ENCODE measurements at regions not wholly inside any gene's neighbourhood (a gene's known extent, or its start where the extent isn't known, plus 50 kb on each side); places are given as distances from the start of the nearest gene placed in this dataset.

GRCh38 chr6:139888681-139889122 lies 514.3 kb upstream of the CITED2 start:
- H3K9me3 ChIP-seq, result no peaks in the 10 kb centered on the region
- ATAC-seq (no peak), DNase-seq (no peak)
- H3K4me3 ChIP-seq, result no peak overlapping the region
- H3K36me3 ChIP-seq, result no peaks in the 10 kb centered on the region
- no peak for TF ChIP-seq CTCF (IDR thresholded peaks at IDR 0.05)
- H3K27ac ChIP-seq, result no peak overlapping the region
- intact Hi-C loops (cut with DNase I), result no loop called here
- H3K4me1 ChIP-seq, result no peaks in the 10 kb centered on the region
- no peaks in the 10 kb centered on the region for H3K27me3 ChIP-seq (ENCODE audit: low read depth)

- intact Hi-C loops (cut with DNase I), result no loop called here
- ATAC-seq (no peak), DNase-seq (no peak)
- TF ChIP-seq CTCF (IDR thresholded peaks at IDR 0.05), result no peak
- peaks cover 13% of the 10 kb centered on the region for H3K4me1 ChIP-seq
- no peak overlapping the region for H3K27ac ChIP-seq
- H3K36me3 ChIP-seq, result no peaks in the 10 kb centered on the region
- H3K27me3 ChIP-seq (ENCODE audit: low read depth), result no peaks in the 10 kb centered on the region
- H3K4me3 ChIP-seq, result no peak overlapping the region
- H3K9me3 ChIP-seq, result no peaks in the 10 kb centered on the region
Measured at GRCh38 chr6:139887275-139887674, 512.8 kb upstream of the CITED2 start.

GRCh38 chr6:139886396-139886795 lies 511.9 kb upstream of the CITED2 start:
- no peak for ATAC-seq

GRCh38 chr6:139885909-139886308 lies 511.5 kb upstream of the CITED2 start:
- no peak for DNase-seq
- intact Hi-C loops (cut with DNase I), result no loop called here
- ATAC-seq, result no peak
- no peak overlapping the region for H3K4me3 ChIP-seq
- H3K27me3 ChIP-seq (ENCODE audit: low read depth), result no peaks in the 10 kb centered on the region
- H3K27ac ChIP-seq, result no peak overlapping the region
- no peaks in the 10 kb centered on the region for H3K36me3 ChIP-seq
- no peaks in the 10 kb centered on the region for H3K9me3 ChIP-seq
- TF ChIP-seq CTCF (IDR thresholded peaks at IDR 0.05), result no peak
- H3K4me1 ChIP-seq, result peaks cover 17% of the 10 kb centered on the region

More at GRCh38 chr6:139886396-139886795, 511.9 kb upstream of the CITED2 start:
- no peak for TF ChIP-seq CTCF (IDR thresholded peaks at IDR 0.05)
- Histone ChIP-seq H3K4me1 (peaks cover 17% of the 10 kb centered on the region), H3K4me3 (no peak overlapping the region), H3K36me3 (no peaks in the 10 kb centered on the region), H3K27me3 (ENCODE audit: low read depth) (no peaks in the 10 kb centered on the region), H3K9me3 (no peaks in the 10 kb centered on the region), H3K27ac (no peak overlapping the region)
- DNase-seq, result no peak
- intact Hi-C loops (cut with DNase I), result no loop called here

- H3K4me3 ChIP-seq, result no peak overlapping the region
- H3K27me3 ChIP-seq (ENCODE audit: low read depth), result no peaks in the 10 kb centered on the region
- H3K36me3 ChIP-seq, result no peaks in the 10 kb centered on the region
- peaks cover 17% of the 10 kb centered on the region for H3K4me1 ChIP-seq
- DNase-seq (no peak), ATAC-seq (no peak)
- H3K27ac ChIP-seq, result peak overlapping the region; percentile 22
- intact Hi-C loops (cut with DNase I), result no loop called here
- no peak for TF ChIP-seq CTCF (IDR thresholded peaks at IDR 0.05)
- no peaks in the 10 kb centered on the region for H3K9me3 ChIP-seq
Measured at GRCh38 chr6:139883776-139884175, 509.3 kb upstream of the CITED2 start.

All from lower lobe of right lung (tissue), 2 donors.